HG03571 (cell line): ENCODE measurements at regions not wholly inside any gene's neighbourhood (a gene's known extent, or its start where the extent isn't known, plus 50 kb on each side); places are given as distances from the start of the nearest gene placed in this dataset.

ENCODE experiments used
- ATAC-seq: cut with Tn5 transposase; IDR thresholded peaks from one replicate; pipeline ENCODE4 v1.9.1; 2021; ENCODE audit not compliant: unreplicated experiment

- ATAC-seq: no peak
These were observed 983.8 kb downstream of the TTLL7 start for GRCh38 chr1:83015163-83015562.

- ATAC-seq: no peak
These were observed 986.0 kb downstream of the TTLL7 start for GRCh38 chr1:83012950-83013349.

DNA sequence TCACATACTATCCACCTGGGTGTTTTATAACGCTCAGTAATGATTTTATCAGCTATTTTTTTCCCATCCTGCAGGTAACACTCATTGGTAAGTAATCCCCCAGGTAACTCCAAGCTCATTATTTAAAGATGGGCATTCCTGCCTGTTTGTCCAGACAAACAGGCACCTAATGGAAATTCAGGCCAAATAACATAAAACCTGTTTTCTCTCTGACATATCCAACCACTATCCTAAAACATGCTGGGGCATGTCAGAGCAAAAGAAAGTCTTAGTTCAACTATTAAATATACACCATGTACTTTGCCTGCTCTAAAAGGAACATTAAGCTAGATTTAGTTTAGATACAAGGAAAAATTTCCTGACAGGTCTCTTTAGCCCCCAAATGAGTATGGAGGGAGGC is 987.7 kb downstream of the TTLL7 start:
- no peak for ATAC-seq

- no peak for ATAC-seq
These were observed 992.7 kb downstream of the TTLL7 start for GRCh38 chr1:83006271-83006670.

- no peak for ATAC-seq
These were observed 998.6 kb downstream of the TTLL7 start for GRCh38 chr1:83000286-83000685.

GRCh38 chr1:82995951-82996350 is 1003.0 kb downstream of the TTLL7 start:
- no peak for ATAC-seq

DNA sequence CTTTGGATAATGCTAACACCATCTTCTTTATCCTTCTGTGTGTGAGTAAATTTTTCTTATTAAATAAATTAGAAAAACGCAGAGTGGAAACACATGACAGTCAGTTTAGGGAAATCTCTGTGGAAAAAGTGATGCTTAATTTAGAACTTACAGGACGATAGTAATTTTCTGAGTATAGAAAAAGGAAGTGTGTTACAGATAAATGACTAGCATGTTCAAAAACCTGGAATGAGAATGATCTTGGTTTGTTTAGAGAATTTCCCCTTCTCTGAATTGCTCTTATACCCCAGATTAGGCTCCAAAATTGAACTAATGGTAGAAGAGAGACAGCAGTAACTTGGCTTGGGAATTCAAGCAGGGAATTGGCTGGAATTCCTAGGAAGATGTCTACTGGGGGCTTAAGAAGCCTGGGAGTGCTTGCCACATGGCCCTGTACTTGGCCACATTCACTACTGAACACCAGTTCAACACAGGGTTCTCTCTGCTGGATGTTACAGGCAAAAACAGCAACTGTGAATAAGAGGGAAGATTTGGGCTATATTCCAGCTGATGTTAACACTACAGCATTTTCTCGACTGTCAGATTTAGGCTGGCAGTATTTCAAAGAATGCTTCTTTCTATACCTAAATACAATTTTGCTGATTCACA is 1004.2 kb downstream of the TTLL7 start:
- ATAC-seq: no peak

GRCh38 chr1:82991569-82991968 is 1007.4 kb downstream of the TTLL7 start:
- ATAC-seq: no peak

DNA sequence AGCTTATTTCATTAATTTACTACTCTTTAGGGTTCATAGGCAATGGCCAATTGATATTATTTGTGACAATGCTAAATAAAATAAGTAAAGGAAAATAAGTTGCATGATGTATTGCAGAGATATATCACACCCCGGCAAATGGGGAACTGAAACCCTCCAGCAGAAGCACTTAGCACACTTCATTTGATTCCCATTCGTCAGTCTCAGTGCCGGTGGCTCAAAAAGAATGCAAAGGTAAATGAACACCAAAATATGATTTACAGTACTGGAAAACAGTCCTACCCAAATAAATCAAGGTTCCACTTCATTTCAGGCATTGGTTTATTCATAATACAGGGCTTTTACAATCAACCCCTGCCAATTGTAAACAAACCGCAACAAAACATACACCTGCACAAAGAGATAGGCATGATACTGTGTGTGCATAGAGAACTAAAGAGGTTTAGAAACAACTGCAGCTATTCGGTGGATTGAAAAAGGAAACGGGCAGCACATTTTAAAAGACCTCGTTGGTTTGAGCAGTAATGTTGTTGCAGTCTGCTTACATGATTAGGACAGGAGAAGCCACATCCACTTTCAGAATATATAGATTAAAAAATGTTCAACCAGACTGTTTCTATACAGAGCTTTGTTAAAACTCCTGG is 1019.2 kb downstream of the TTLL7 start:
- ATAC-seq: peak; percentile 97

DNA sequence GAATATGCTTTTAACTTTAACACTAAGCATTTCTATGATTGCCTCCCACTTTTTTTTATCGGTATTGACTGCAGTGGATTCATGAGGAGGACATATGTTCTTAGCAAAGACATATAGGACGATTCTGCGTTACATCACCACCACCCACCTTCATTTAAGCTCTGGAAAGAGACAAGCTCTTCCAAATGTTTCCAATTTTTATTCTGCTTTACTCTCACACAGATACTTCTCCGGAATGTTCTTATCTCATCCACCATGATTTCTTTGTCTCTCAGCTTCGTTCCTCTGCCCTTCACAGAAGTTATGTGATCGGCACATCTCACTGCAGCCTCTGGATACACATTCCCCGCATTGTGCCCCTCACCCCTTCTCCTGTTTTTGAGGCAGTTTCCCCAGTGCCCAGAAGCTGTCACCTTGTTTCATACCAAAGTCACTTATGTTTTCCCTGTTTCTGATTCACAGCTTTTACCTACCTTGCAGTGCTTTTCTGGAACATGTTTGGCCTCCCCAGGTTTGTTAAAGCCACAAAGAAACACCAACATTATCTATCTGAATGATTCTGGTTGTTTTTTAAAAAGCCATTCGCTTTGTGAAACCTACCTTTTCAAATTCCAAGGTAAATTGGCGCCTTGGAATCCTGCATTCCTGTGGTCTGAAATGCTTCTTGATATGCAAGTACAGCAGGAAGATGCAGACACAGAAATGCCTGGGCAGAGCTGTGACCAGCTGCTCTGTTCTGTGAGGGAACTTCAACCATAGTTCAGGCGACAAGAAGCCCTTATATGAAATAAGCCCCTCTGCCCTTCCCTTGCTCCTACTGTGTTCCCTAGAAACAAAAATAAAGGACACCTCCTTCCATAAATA is 1020.2 kb downstream of the TTLL7 start:
- ATAC-seq: no peak

- no peak for ATAC-seq
These were observed 1025.9 kb downstream of the TTLL7 start for GRCh38 chr1:82972841-82973553.

GRCh38 chr1:82969340-82969739 is 1029.6 kb downstream of the TTLL7 start:
- ATAC-seq: no peak

- ATAC-seq: no peak
These were observed 1036.3 kb downstream of the TTLL7 start for GRCh38 chr1:82962658-82963057.

DNA sequence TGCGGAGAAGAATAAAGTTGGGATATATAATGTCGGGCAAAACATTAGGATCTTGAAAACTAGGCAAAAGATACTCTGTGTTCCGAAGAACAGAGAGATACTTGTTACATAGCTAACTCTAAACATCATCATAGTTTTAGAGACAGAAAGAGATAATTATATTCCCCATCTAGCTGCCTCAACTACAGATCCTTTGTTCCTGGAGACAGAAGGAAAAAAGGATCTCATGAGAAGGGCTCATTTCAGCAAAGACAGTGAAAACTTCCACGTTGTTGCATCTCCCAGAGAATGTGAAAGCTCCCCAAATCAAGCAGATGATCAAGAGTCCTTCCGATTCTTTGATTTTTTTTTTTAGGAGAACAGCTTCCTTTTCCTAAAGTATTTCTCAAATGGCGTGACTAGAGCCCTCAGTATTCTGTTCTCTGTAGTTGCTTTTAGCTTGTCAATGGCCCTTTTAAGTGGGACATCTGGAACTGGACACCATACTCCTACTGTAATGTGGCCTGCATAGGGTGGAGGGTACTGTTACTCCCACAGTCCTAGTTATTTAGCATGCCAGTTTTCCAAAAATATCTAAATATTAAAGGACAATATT is 1048.2 kb downstream of the TTLL7 start:
- ATAC-seq: no peak

- ATAC-seq: no peak
These were observed 1050.5 kb downstream of the TTLL7 start for GRCh38 chr1:82948386-82948785.

DNA sequence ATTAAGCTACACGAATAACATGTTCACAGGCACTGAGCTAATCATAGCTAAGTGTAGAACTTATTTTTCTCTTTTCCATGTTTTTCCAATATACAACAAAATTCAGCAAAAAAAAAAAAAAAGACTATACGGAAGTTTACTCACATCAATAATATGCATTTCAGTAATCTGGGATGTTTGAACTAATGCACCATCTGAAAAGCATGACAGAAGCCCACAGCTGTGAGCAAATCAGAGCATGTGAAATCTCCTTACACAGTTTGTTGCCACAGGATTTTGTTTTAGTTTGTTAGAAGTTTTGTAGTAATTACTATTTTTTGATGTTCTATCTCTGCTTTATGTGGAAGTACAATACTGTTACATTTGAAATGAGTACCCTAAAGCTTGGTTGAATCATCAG is 1051.7 kb downstream of the TTLL7 start:
- ATAC-seq: no peak

DNA sequence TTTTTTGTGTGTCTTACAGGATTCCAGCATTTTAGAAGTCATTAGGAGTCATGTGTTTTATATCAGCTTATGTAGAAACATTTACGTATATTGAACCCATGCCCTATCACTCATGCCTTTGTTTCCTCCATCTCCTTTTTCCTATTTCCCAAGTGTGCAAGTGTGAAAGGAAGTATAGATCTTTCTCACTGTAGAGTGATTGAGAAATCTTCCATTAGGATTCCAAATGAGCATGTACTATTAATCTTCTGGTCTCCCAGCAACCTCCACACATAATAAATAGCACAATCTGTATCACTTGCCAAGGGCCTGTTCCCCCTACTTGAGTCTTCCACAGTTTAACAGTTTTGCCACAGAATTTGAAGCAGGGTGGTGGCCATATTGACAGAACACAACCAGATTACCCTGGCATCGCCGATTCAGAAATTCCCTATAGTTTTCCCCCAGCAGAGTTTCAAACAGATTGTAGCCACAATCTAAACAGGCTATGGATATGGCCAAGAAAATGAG is 1052.8 kb downstream of the TTLL7 start:
- ATAC-seq: no peak

- ATAC-seq: no peak
These were observed 1054.1 kb downstream of the TTLL7 start for GRCh38 chr1:82944822-82945221.

GRCh38 chr1:82934074-82934473 is 1064.9 kb downstream of the TTLL7 start:
- ATAC-seq: no peak

DNA sequence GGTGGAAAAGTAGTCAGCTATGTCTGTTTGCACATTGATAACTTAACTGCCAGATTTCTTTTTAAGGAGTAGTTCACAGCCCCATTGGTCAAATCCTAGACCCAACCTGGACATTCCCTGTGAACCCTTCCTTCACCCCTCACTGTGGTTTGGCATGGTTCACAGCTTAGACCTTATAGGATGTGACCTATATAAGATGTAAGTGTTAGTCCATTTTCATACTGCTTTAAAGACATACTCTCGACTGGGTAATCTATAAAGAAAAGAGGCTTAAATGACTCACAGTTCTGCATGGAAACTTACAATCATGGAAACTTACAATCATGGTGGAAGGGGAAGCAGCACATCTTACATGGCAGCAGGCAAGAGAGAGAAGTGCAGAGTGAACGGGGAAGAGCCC is 1066.2 kb downstream of the TTLL7 start:
- no peak for ATAC-seq

- no peak for ATAC-seq
These were observed 1066.7 kb downstream of the TTLL7 start for GRCh38 chr1:82932207-82932606.
